Pancreas (tissue), 10 donors: ENCODE measurements at regions not wholly inside any gene's neighbourhood (a gene's known extent, or its start where the extent isn't known, plus 50 kb on each side); places are given as distances from the start of the nearest gene placed in this dataset.

Experiments
- ATAC-seq, 4 donors: fragments of 200-7000 bp; cut with Tn5 transposase; one replicate each; pipeline versions ENCODE4 v1.8.0 to v1.9.1; 2020; ENCODE audit warnings: mild to moderate bottlenecking in 4 of 4, moderate library complexity in 4 of 4
- DNase-seq, 6 donors: peaks; one replicate each; pipeline ENCODE4 v3.0.0-alpha.2; 2020
- FAIRE-seq: peaks from 2 replicates; lab custom pipeline; 2012; peaks lifted over from hg19 to GRCh38; lab: Jason Lieb, UNC
- H3K27ac ChIP-seq, 4 donors: fragments of 200-600 bp; sonication (generic); 1 replicate in 3 of 4; 2 replicates in 1 of 4; pipeline versions ENCODE4 v1.5.0 to v1.8.0; 2020
- H3K27me3 ChIP-seq, 4 donors: fragments of 200-600 bp; one replicate each; pipeline ENCODE4 v1.8.0; 2021
- H3K36me3 ChIP-seq, 3 donors: fragments of 200-600 bp; sonication (generic) in 1 of 3; one replicate each; pipeline versions ENCODE4 v1.5.0 to v1.8.0; 2020 to 2021
- H3K4me1 ChIP-seq, 3 donors: fragments of 200-600 bp; one replicate each; pipeline ENCODE4 v1.8.0; 2021
- H3K4me3 ChIP-seq, 4 donors: fragments of 200-600 bp; sonication (generic) in 2 of 4; one replicate each; pipeline versions ENCODE4 v1.5.0 to v1.8.0; 2020 to 2021
- H3K9me3 ChIP-seq, 4 donors: fragments of 200-600 bp; one replicate each; pipeline ENCODE4 v1.8.0; 2021
- WGBS, 2 donors: extraction: QIAGEN DNeasy Blood & Tissue Kit; methylation state at CpG; one replicate each; pipeline ENCODE4 v1.1.7; 2013; 5-methylcytosine and 5-hydroxymethylcytosine counted together
- intact Hi-C, 3 donors: fragments of 100-400 bp; cut with DNase I; formaldehyde crosslinking; loops; one replicate each; pipeline versions ENCODE4 v1.11.1 to v1.14.2; 2022
- TF ChIP-seq, protein P1 (sequence below), 4 donors: fragments of 200-600 bp; sonication (generic) in 3 of 4; IDR thresholded peaks; one replicate each; pipeline versions ENCODE4 v1.5.0 to v1.8.0; 2021; ENCODE audit warnings: antibody characterized with exemption in 4 of 4
- donor health status: healthy with polysubstance abuse.
- donor health status: DM: no; HTN: no; CAD: no; lungs with moderate emphysema.
- donor health status: DM: no; HTN: no; CAD: no.
- donor health status: control.
- donor health status: control.
- donor health status: Bipolar disorder and iron deficiency.
- donor health status: DM: yes; HTN: yes; CAD: no.
- donor health status: DM: no; HTN: no; CAD: no.
- donor health status: DM: no; HTN: no; CAD: no.
- donor health status: DM: yes; HTN: yes; CAD: no.

DNA sequence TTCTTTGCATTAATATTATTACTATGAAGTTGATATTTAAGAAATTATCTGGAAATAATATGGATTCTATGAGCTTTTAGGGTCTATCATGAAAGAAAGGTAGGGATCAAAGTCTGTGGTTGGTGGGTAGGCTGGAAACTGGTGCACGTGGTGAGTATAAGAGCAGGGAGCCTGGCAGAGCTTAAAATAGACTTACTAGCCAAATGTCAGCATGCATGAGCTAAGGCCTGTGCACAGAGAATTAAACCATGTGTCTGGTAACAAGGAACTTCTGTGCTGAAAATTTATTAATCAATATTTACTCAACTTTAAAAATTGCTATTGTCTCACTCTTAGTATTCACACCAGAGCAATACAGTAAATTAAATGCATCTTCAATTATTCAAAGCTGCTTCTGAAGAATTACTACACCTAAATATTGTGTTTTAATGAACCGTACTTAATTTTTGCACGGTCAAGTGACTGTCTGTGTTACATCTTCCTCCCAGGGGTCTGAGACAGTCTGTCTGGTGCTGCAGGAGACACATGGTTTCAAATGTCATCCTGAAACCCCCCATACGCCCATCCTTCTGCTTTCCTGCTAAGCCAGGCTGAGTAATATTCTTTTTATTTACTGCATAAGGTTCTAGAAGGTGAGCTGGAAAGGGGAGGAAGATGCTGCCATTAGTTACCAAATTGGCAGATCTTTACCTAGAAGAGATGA, 161.0 kb upstream of the NLRP1 start:
- peaks cover 0 to 4% (median 2%) of the 10 kb centered on the region in 4 donors for H3K27me3 ChIP-seq
- ATAC-seq: no peak
- H3K4me3 ChIP-seq: no peak overlapping the region
- H3K9me3 ChIP-seq: no peaks in the 10 kb centered on the region
- intact Hi-C loops: no loop called here
- H3K36me3 ChIP-seq: no peaks in the 10 kb centered on the region
- no peak for DNase-seq
- TF ChIP-seq, protein P1, sequence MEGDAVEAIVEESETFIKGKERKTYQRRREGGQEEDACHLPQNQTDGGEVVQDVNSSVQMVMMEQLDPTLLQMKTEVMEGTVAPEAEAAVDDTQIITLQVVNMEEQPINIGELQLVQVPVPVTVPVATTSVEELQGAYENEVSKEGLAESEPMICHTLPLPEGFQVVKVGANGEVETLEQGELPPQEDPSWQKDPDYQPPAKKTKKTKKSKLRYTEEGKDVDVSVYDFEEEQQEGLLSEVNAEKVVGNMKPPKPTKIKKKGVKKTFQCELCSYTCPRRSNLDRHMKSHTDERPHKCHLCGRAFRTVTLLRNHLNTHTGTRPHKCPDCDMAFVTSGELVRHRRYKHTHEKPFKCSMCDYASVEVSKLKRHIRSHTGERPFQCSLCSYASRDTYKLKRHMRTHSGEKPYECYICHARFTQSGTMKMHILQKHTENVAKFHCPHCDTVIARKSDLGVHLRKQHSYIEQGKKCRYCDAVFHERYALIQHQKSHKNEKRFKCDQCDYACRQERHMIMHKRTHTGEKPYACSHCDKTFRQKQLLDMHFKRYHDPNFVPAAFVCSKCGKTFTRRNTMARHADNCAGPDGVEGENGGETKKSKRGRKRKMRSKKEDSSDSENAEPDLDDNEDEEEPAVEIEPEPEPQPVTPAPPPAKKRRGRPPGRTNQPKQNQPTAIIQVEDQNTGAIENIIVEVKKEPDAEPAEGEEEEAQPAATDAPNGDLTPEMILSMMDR (IDR thresholded peaks at IDR 0.05): no peak
- 62 to 64% methylated on average over 4 of the region's 4 CpGs for WGBS, 2 donors
- H3K4me1 ChIP-seq: no peaks in the 10 kb centered on the region
- H3K27ac ChIP-seq: no peak overlapping the region
- no peak for FAIRE-seq

DNA sequence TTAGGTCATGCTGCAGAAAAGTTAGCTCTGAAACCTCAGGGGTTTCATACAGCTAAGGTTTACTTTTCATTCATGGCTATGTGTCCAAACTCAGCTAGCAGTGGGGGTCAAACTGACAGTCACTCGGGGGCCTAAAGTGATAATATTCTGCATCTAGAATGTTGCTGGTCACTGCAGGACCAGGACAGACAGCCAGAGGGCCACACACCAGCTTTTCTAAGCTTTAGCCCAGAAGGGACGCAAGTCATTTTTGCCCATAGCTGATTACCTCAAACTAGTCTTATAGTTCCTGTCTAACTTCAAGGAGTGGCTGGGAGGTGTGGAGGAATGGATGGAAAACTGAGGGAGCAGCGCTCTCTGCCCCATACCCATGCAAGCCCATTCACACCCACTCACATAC, 163.0 kb upstream of the NLRP1 start:
- FAIRE-seq: no peak
- TF ChIP-seq, protein P1 (IDR thresholded peaks at IDR 0.05): no peak
- H3K4me3 ChIP-seq: no peak overlapping the region
- H3K27ac ChIP-seq: no peak overlapping the region
- no peak for DNase-seq
- ATAC-seq: no peak
- 73 to 77% methylated on average over 3 of the region's 3 CpGs for WGBS, 2 donors
- intact Hi-C loops: no loop called here
- no peaks in the 10 kb centered on the region for H3K36me3 ChIP-seq
- H3K4me1 ChIP-seq: no peaks in the 10 kb centered on the region
- no peaks in the 10 kb centered on the region for H3K9me3 ChIP-seq
- H3K27me3 ChIP-seq: no peaks in the 10 kb centered on the region

DNA sequence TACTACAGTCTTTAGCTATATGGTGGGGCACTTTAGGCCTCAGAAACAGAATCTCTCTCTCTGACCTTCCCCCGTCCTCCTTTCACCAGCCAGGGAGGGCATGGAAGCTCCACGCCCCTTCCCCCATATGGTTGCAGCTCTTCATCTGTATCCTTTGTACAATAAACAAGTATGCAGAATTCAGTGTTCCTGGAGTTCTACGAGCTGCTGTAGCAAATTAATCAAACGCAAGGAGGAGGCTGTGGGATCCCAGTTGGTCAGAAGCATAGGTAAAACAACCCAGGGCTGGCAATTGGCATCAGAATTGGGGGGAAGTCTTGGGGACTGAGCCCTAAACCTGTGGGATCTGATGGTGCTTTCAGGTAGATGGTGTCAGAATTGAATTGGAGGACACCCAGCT, 163.7 kb upstream of the NLRP1 start:
- TF ChIP-seq, protein P1 (IDR thresholded peaks at IDR 0.05): no peak
- no peak for FAIRE-seq
- Histone ChIP-seq H3K36me3 (no peaks in the 10 kb centered on the region), H3K27ac (no peak overlapping the region), H3K27me3 (no peaks in the 10 kb centered on the region), H3K9me3 (no peaks in the 10 kb centered on the region), H3K4me1 (no peaks in the 10 kb centered on the region), H3K4me3 (no peak overlapping the region)
- no peak for DNase-seq
- intact Hi-C loops: no loop called here
- WGBS, 2 donors: 68 to 75% methylated on average over 4 of the region's 4 CpGs
- ATAC-seq: no peak

- Histone ChIP-seq H3K9me3 (no peaks in the 10 kb centered on the region), H3K4me1 (peaks cover 0 to 8% (median 4%) of the 10 kb centered on the region in 3 donors), H3K27me3 (no peaks in the 10 kb centered on the region), H3K36me3 (no peaks in the 10 kb centered on the region), H3K4me3 (no peak overlapping the region), H3K27ac (no peak overlapping the region)
- no peak for FAIRE-seq
- WGBS, 2 donors: 63 to 81% methylated on average over 2 of the region's 2 CpGs
- DNase-seq: no peak
- intact Hi-C loops: no loop called here
- TF ChIP-seq, protein P1 (IDR thresholded peaks at IDR 0.05): no peak
- no peak for ATAC-seq
Observed at GRCh38 chr17:5753421-5753820, 169.1 kb upstream of the NLRP1 start.

DNA sequence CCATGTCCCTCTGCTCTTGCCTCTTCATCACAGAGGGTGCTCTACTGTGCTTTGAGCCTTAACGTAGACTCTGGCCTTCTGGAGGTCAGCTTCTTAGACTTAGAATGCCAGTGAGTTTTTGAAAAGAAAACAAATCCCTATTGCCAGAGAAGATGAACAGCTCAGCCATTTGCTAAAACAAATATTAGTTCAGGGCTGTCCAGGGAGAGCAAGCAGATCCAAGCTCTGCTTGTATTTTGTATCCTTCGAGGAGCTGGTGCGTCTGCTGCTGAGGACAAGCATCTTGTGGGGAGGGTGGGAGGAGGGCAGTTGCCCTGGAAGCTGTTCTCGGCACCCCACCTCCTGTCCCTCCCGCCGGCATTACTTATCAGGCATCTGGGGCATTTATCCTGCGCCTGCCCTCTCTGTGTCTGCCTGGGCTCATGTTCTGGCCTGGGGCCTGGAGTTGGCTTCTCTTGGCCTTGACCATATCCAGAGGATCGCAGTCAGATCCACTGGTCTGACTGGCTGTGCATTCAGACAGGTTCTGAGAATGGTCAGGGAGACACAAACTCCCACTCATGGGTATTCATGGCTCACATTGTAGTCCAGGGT, 173.1 kb upstream of the NLRP1 start:
- Histone ChIP-seq H3K27ac (no peak overlapping the region), H3K27me3 (peaks cover 0 to 3% (median 0%) of the 10 kb centered on the region in 4 donors), H3K4me1 (peaks cover 0 to 8% (median 4%) of the 10 kb centered on the region in 3 donors), H3K9me3 (no peaks in the 10 kb centered on the region), H3K4me3 (no peak overlapping the region), H3K36me3 (no peaks in the 10 kb centered on the region)
- FAIRE-seq (no peak), DNase-seq (peak in 1 of 6 donors; percentile 44), ATAC-seq (peak in 3 of 4 donors; percentile 31 to 77 (median 53))
- intact Hi-C loops: no loop called here
- 12 to 17% methylated on average over 8 of the region's 8 CpGs for WGBS, 2 donors
- TF ChIP-seq, protein P1 (IDR thresholded peaks at IDR 0.05): no peak
